ENCODE measurements at regions not wholly inside any gene's neighbourhood (a gene's known extent, or its start where the extent isn't known, plus 50 kb on each side); places are given as distances from the start of the nearest gene placed in this dataset.

GRCh38 chr17:52737071-52737470 is 578.6 kb upstream of the CA10 start:
- no peak for DNase-seq (ENCODE audit: low spot score)
- in situ Hi-C loops (cut with MboI; ENCODE audit: low sequenced_read_pairs, unreplicated experiment) = no loop called here
- TF ChIP-seq, protein P1, sequence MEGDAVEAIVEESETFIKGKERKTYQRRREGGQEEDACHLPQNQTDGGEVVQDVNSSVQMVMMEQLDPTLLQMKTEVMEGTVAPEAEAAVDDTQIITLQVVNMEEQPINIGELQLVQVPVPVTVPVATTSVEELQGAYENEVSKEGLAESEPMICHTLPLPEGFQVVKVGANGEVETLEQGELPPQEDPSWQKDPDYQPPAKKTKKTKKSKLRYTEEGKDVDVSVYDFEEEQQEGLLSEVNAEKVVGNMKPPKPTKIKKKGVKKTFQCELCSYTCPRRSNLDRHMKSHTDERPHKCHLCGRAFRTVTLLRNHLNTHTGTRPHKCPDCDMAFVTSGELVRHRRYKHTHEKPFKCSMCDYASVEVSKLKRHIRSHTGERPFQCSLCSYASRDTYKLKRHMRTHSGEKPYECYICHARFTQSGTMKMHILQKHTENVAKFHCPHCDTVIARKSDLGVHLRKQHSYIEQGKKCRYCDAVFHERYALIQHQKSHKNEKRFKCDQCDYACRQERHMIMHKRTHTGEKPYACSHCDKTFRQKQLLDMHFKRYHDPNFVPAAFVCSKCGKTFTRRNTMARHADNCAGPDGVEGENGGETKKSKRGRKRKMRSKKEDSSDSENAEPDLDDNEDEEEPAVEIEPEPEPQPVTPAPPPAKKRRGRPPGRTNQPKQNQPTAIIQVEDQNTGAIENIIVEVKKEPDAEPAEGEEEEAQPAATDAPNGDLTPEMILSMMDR (IDR thresholded peaks at IDR 0.05; ENCODE audit: borderline replicate concordance, control extremely low read depth, extremely low read depth, insufficient read depth, missing control alignments) = no peak

DNA sequence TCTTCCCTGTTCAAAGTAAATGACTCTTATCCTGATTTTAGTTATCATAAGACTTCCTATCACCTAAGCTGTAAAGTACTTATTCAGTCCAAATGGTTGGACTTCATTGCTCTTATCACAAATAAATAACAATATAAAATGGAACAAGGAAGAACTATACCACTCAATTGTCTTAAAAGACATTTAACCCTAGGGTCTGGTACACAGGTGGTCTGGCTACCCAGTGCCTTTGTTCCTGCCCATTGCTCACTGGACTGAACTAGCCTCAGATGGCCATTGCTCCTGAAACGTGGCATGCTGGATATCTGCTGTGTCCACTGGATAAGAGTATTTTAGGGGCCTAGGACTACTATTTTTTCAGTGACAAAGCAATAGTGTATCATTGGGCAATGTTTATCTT is 574.3 kb upstream of the CA10 start:
- in situ Hi-C loops (cut with MboI; ENCODE audit: low sequenced_read_pairs, unreplicated experiment) = no loop called here
- no peak for DNase-seq (ENCODE audit: low spot score)
- TF ChIP-seq, protein P1 (IDR thresholded peaks at IDR 0.05; ENCODE audit: borderline replicate concordance, control extremely low read depth, extremely low read depth, insufficient read depth, missing control alignments) = no peak

- DNase-seq (ENCODE audit: low spot score) = no peak
- in situ Hi-C loops (cut with MboI; ENCODE audit: low sequenced_read_pairs, unreplicated experiment) = no loop called here
- TF ChIP-seq, protein P1 (IDR thresholded peaks at IDR 0.05; ENCODE audit: borderline replicate concordance, control extremely low read depth, extremely low read depth, insufficient read depth, missing control alignments) = no peak
Observed at GRCh38 chr17:52724578-52724977, 566.1 kb upstream of the CA10 start.

DNA sequence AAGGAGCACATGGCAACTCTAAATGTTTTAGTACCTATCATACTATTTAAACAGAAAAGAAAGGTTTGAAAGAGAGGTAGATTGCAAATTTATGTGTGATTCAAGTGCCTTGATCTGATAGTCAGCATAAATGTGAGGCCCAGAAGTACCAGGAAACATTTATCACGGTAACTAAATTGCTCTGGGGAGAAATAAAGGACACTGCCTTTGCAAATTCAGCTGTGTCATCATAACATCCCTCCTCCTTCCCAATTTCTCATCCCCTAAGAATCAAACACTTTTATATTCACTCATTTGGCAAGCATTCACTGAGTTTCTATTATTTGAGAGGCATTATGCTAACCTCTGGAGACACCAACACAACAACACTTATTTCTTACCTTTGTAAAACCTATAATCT is 563.4 kb upstream of the CA10 start:
- TF ChIP-seq, protein P1 (IDR thresholded peaks at IDR 0.05; ENCODE audit: borderline replicate concordance, control extremely low read depth, extremely low read depth, insufficient read depth, missing control alignments) = no peak
- DNase-seq (ENCODE audit: low spot score) = no peak
- in situ Hi-C loops (cut with MboI; ENCODE audit: low sequenced_read_pairs, unreplicated experiment) = no loop called here

- TF ChIP-seq, protein P1 (IDR thresholded peaks at IDR 0.05; ENCODE audit: borderline replicate concordance, control extremely low read depth, extremely low read depth, insufficient read depth, missing control alignments) = no peak
- no peak for DNase-seq (ENCODE audit: low spot score)
- in situ Hi-C loops (cut with MboI; ENCODE audit: low sequenced_read_pairs, unreplicated experiment) = no loop called here
Observed at GRCh38 chr17:52710363-52710901, 551.9 kb upstream of the CA10 start.

DNA sequence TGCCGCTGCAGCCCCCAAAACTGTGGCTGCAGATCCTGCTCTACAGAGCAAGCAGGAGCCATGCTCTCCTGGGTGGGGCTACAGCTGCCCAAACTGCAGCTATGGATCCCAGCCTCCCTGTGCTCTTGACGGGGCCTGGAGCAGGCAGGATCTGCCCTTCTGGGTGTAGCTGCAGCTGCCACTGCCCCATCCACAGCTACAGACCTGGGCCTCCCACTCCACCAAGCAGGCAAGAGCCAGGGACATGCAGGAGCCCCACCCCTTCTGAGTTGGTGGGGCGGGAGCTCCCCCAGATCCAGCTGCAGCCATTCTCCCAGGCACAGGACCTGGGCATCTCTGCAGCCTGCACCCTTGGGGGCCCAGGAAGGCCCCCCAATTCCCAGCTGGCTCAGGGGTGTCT is 551.2 kb upstream of the CA10 start:
- in situ Hi-C loops (cut with MboI; ENCODE audit: low sequenced_read_pairs, unreplicated experiment) = no loop called here
- no peak for DNase-seq (ENCODE audit: low spot score)

More for the DNA sequence above, 551.2 kb upstream of the CA10 start:
- TF ChIP-seq, protein P1 (IDR thresholded peaks at IDR 0.05; ENCODE audit: borderline replicate concordance, control extremely low read depth, extremely low read depth, insufficient read depth, missing control alignments) = no peak
